CD4-positive, alpha-beta T cell treated with Interferon alpha-2 for 1 hour (primary cell): ENCODE measurements at regions not wholly inside any gene's neighbourhood (a gene's known extent, or its start where the extent isn't known, plus 50 kb on each side); places are given as distances from the start of the nearest gene placed in this dataset.
"Not testable (repeated sequence)": the region's sequence is repeated elsewhere in the genome, so short reads cannot be mapped to it uniquely, and the experiment has no call there.

ENCODE experiments used
- DNase-seq, 2 donors: peaks; one replicate each; pipeline ENCODE4 v3.0.0-alpha.2; 2020 to 2022

- not testable (repeated sequence) for DNase-seq
Measured at GRCh38 chr2:87497700-87498099, 250.2 kb upstream of the PLGLB2 start.

- not testable (repeated sequence) for DNase-seq
Measured at GRCh38 chr2:87498169-87498853, 249.6 kb upstream of the PLGLB2 start.

GRCh38 chr2:87498854-87499238, 249.0 kb upstream of the PLGLB2 start:
- DNase-seq: not testable (repeated sequence)

- DNase-seq: peak in 1 of 2 donors; percentile 69
Measured at GRCh38 chr2:87499860-87500259, 248.0 kb upstream of the PLGLB2 start.

- peak in 1 of 2 donors; percentile 42 for DNase-seq
Measured at GRCh38 chr2:87500421-87500820, 247.5 kb upstream of the PLGLB2 start.

GRCh38 chr2:87500951-87501350, 246.9 kb upstream of the PLGLB2 start:
- DNase-seq: peak in 1 of 2 donors; percentile 44

GRCh38 chr2:87502948-87503347, 244.9 kb upstream of the PLGLB2 start:
- DNase-seq: not testable (repeated sequence)

- not testable (repeated sequence) for DNase-seq
Measured at GRCh38 chr2:87505239-87505638, 242.6 kb upstream of the PLGLB2 start.

GRCh38 chr2:87505909-87506308, 242.0 kb upstream of the PLGLB2 start:
- not testable (repeated sequence) for DNase-seq

- peak; percentile 67 to 80 for DNase-seq
Measured at GRCh38 chr2:87507378-87508348, 240.2 kb upstream of the PLGLB2 start.

- DNase-seq: peak in 1 of 2 donors; percentile 45
Measured at GRCh38 chr2:87511195-87511778, 236.6 kb upstream of the PLGLB2 start.

GRCh38 chr2:87512864-87513530, 234.9 kb upstream of the PLGLB2 start:
- DNase-seq: not testable (repeated sequence)

GRCh38 chr2:87514034-87514433, 233.9 kb upstream of the PLGLB2 start:
- peak in 1 of 2 donors; percentile 34 for DNase-seq

- not testable (repeated sequence) for DNase-seq
Measured at GRCh38 chr2:87514515-87514914, 233.4 kb upstream of the PLGLB2 start.

- peak in 1 of 2 donors; percentile 48 for DNase-seq
Measured at GRCh38 chr2:87515226-87515625, 232.7 kb upstream of the PLGLB2 start.

- not testable (repeated sequence) for DNase-seq
Measured at GRCh38 chr2:87515875-87516274, 232.0 kb upstream of the PLGLB2 start.

GRCh38 chr2:87516369-87516967, 231.4 kb upstream of the PLGLB2 start:
- not testable (repeated sequence) for DNase-seq

GRCh38 chr2:87517438-87517837, 230.4 kb upstream of the PLGLB2 start:
- peak in 1 of 2 donors; percentile 45 for DNase-seq

GRCh38 chr2:87518066-87518465, 229.8 kb upstream of the PLGLB2 start:
- DNase-seq: not testable (repeated sequence)

- DNase-seq: not testable (repeated sequence)
Measured at GRCh38 chr2:87518547-87518946, 229.3 kb upstream of the PLGLB2 start.

- not testable (repeated sequence) for DNase-seq
Measured at GRCh38 chr2:87519158-87520011, 228.5 kb upstream of the PLGLB2 start.
